Peyer's patch (tissue), 4 donors: ENCODE measurements at regions not wholly inside any gene's neighbourhood (a gene's known extent, or its start where the extent isn't known, plus 50 kb on each side); places are given as distances from the start of the nearest gene placed in this dataset.

Experiments used
- POLR2A ChIP-seq, 2 donors: fragments of 450-650 bp; IDR thresholded peaks; one replicate each; pipeline ENCODE4 v1.5.1; 2017; ENCODE audit warnings: antibody characterized with exemption in 2 of 2, mild to moderate bottlenecking in 2 of 2, moderate library complexity in 2 of 2
- TF ChIP-seq, protein P1 (sequence below), 6 experiments: fragments of 450-650 bp in 4 of 6; fragments of 200-600 bp in 2 of 6; sonication (generic) in 1 of 6; IDR thresholded peaks; one replicate each; pipeline ENCODE4 v1.5.1; 2017 to 2019; ENCODE audit warnings: antibody characterized with exemption in 6 of 6, mild to moderate bottlenecking in 3 of 6, moderate library complexity in 1 of 6

DNA sequence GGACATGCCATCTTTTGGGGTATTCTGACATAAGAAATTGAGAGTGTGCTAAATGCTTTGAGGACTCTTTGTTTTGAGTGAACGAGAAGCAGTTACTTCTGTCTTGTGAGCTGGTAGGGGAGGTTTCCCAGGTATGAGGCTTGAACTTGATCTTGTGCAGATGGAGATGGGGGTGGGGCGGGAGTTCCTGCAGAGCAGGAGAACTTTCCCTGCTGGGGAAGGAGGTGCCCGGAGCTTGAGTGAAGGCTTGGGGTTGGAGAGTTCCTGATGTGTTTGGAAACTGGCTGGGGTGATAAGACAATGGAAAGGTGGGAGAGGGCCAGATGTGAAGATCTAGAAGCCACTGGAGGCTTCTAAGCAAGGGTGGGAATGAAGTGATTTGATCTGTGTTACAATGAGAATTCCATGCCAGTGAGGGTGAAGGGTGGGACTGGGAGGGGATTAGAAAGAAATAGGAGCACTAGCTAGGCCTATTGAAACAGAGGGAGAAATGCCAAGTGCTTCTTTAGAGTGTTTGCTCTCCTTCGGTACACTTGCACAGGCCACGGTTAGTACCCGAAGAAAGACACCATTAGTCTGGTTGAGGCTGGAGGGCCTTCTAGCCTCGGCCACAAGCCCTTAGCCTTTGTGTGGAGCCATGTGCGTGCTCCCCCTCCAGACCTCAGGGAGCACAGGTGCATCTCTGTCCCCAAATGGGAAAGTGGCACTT lies 103.5 kb upstream of the STOX2 start:
- no peak for TF ChIP-seq POLR2A (IDR thresholded peaks at IDR 0.05)
- TF ChIP-seq, protein P1, sequence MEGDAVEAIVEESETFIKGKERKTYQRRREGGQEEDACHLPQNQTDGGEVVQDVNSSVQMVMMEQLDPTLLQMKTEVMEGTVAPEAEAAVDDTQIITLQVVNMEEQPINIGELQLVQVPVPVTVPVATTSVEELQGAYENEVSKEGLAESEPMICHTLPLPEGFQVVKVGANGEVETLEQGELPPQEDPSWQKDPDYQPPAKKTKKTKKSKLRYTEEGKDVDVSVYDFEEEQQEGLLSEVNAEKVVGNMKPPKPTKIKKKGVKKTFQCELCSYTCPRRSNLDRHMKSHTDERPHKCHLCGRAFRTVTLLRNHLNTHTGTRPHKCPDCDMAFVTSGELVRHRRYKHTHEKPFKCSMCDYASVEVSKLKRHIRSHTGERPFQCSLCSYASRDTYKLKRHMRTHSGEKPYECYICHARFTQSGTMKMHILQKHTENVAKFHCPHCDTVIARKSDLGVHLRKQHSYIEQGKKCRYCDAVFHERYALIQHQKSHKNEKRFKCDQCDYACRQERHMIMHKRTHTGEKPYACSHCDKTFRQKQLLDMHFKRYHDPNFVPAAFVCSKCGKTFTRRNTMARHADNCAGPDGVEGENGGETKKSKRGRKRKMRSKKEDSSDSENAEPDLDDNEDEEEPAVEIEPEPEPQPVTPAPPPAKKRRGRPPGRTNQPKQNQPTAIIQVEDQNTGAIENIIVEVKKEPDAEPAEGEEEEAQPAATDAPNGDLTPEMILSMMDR (IDR thresholded peaks at IDR 0.05) = no peak
